PC-9 (cell line): ENCODE measurements at regions not wholly inside any gene's neighbourhood (a gene's known extent, or its start where the extent isn't known, plus 50 kb on each side); places are given as distances from the start of the nearest gene placed in this dataset.

Experiments
- CTCF ChIP-seq: fragments of 200-600 bp; sonication (generic); conservative IDR thresholded peaks from 2 replicates; pipeline ENCODE4 v1.6.1; 2017; ENCODE audit warnings: mixed run types, antibody characterized with exemption, mild to moderate bottlenecking, moderate library complexity
- EZH2 ChIP-seq: fragments of 200-600 bp; sonication (generic); IDR thresholded peaks from 2 replicates; pipeline ENCODE4 v1.8.0; 2017; ENCODE audit warnings: antibody characterized with exemption, low read depth

DNA sequence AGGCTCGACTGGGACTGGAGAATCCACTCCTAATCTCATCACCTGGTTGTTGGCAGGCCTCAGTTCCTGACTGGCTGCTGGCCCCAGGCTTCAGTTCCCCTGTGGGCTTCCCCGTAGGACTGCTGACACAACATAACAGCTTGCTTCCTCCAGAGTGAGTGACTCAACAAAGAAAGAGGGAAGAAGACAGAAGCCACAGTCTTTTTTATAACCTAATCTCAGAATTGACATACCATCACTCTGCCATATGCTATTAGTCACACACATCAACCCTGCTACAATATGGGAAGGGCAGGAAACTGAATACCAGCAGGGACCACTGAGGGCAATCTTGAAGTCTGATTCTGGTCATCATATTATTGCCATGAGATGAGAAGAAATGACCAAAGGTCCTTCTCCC lies 76.8 kb upstream of the SLC14A2 start:
- no peak for TF ChIP-seq CTCF
- TF ChIP-seq EZH2, result no peak
